PC-3 (cell line): ENCODE measurements at regions not wholly inside any gene's neighbourhood (a gene's known extent, or its start where the extent isn't known, plus 50 kb on each side); places are given as distances from the start of the nearest gene placed in this dataset.

Experiments
- ATAC-seq: fragments of 200-7000 bp; cut with Tn5 transposase; 2 replicates; pipeline ENCODE4 v1.9.1; 2020; ENCODE audit warnings: mild to moderate bottlenecking, moderate library complexity
- BruUV-seq: library from RNA; stranded (reverse); fragments of 400-500 nt; replicated peaks from 2 replicates; lab custom pipeline; 2021; lab: Mats Ljungman, UMichigan
- CTCF ChIA-PET: fragments of 300-600 bp; sonication (Branson Sonifier 250); formaldehyde crosslinking; loops from one replicate; lab custom pipeline; 2022; ENCODE audit warnings: antibody characterized with exemption; lab: Charles Lee
- POLR2A ChIA-PET: fragments of 300-600 bp; sonication (Branson Sonifier 250); formaldehyde crosslinking; loops from one replicate; lab custom pipeline; 2022; ENCODE audit warnings: antibody characterized with exemption; ENCODE audit not compliant: unreplicated experiment; lab: Charles Lee
- DNase-seq: peaks from one replicate; pipeline ENCODE4 v3.0.0-alpha.2; 2015
- H2AFZ ChIP-seq: fragments of 300-600 bp; sonication (generic); 2 replicates; pipeline ENCODE4 v1.6.0; 2016; ENCODE audit warnings: antibody characterized with exemption, low read length
- H3F3A ChIP-seq: fragments of 300-600 bp; sonication (generic); one replicate; pipeline ENCODE4 v1.6.0; 2017; ENCODE audit warnings: antibody characterized with exemption, low read length, control low read depth, mild to moderate bottlenecking; ENCODE audit not compliant: unreplicated experiment
- H3K27ac ChIP-seq: fragments of 300-600 bp; sonication (generic); 2 replicates; pipeline ENCODE4 v1.5.1; 2016; ENCODE audit warnings: mild to moderate bottlenecking, low read length
- H3K27me3 ChIP-seq: fragments of 300-600 bp; sonication (generic); 2 replicates; pipeline ENCODE4 v1.6.1; 2016; ENCODE audit warnings: low read length, mixed read lengths
- H3K36me3 ChIP-seq: fragments of 300-600 bp; sonication (generic); 2 replicates; pipeline ENCODE4 v1.6.1; 2016; ENCODE audit warnings: low read depth, mixed run types, low read length, mixed read lengths
- H3K4me1 ChIP-seq: fragments of 300-600 bp; sonication (generic); 2 replicates; pipeline ENCODE4 v1.5.1; 2016; ENCODE audit warnings: low read length; ENCODE audit not compliant: insufficient read depth
- H3K4me2 ChIP-seq: fragments of 300-600 bp; sonication (generic); 2 replicates; pipeline ENCODE4 v1.6.0; 2016; ENCODE audit warnings: low read length
- H3K4me3 ChIP-seq: fragments of 300-600 bp; sonication (generic); 2 replicates; pipeline ENCODE4 v1.5.1; 2016; ENCODE audit warnings: mild to moderate bottlenecking, low read length, mixed read lengths
- H3K79me2 ChIP-seq: fragments of 300-600 bp; sonication (generic); 2 replicates; pipeline ENCODE4 v1.6.1; 2017; ENCODE audit warnings: low read length, mixed read lengths
- H3K9ac ChIP-seq: fragments of 300-600 bp; sonication (generic); 2 replicates; pipeline ENCODE4 v1.6.0; 2016; ENCODE audit warnings: mild to moderate bottlenecking, low read length
- H3K9me2 ChIP-seq: fragments of 300-600 bp; sonication (generic); replicated peaks from 2 replicates; pipeline ENCODE4 v1.6.1; 2016; ENCODE audit warnings: mixed run types, low read length, mixed read lengths
- H3K9me3 ChIP-seq: fragments of 300-600 bp; sonication (generic); 2 replicates; pipeline ENCODE4 v1.6.1; 2016; ENCODE audit warnings: low read length, mixed read lengths
- H4K20me1 ChIP-seq: fragments of 300-600 bp; sonication (generic); 2 replicates; pipeline ENCODE4 v1.6.1; 2016; ENCODE audit warnings: low read length, mixed read lengths
- CTCF ChIP-seq: fragments of 300-600 bp; sonication (generic); conservative IDR thresholded peaks from 2 replicates; pipeline ENCODE4 v1.5.1; 2017; ENCODE audit warnings: antibody characterized with exemption, low read depth, mild to moderate bottlenecking, low read length
- EZH2 ChIP-seq: fragments of 300-600 bp; sonication (generic); IDR thresholded peaks from one replicate; pipeline ENCODE4 v1.6.1; 2017; ENCODE audit warnings: antibody characterized with exemption, mild to moderate bottlenecking, low read length; ENCODE audit not compliant: unreplicated experiment
- EZH2phosphoT487 ChIP-seq: fragments of 300-600 bp; sonication (generic); IDR thresholded peaks from 2 replicates; pipeline ENCODE4 v1.6.1; 2018; ENCODE audit warnings: mild to moderate bottlenecking, antibody characterized with exemption, low read length, borderline replicate concordance
- intact Hi-C: fragments of 100-400 bp; cut with micrococcal nuclease; formaldehyde crosslinking; loops from 2 replicates; pipeline ENCODE4 v1.9.0; 2023

GRCh38 chr7:123051916-123052315 lies 56.4 kb upstream of the TAS2R16 start:
- H4K20me1 ChIP-seq, result no peaks in the 10 kb centered on the region
- TF ChIP-seq CTCF (no peak), EZH2phosphoT487 (no peak), EZH2 (no peak)
- BruUV-seq, result no TSS peak
- H3F3A ChIP-seq, result no peaks in the 10 kb centered on the region
- no peak overlapping the region for H3K4me2 ChIP-seq
- intact Hi-C loops, result no loop called here
- H3K27ac ChIP-seq, result no peak overlapping the region
- H3K4me1 ChIP-seq, result no peaks in the 10 kb centered on the region
- no peaks in the 10 kb centered on the region for H3K9me2 ChIP-seq
- H3K9me3 ChIP-seq, result no peaks in the 10 kb centered on the region
- ATAC-seq, result no peak
- H3K79me2 ChIP-seq, result no peaks in the 10 kb centered on the region
- H3K4me3 ChIP-seq, result no peak overlapping the region
- no peak overlapping the region for H2AFZ ChIP-seq
- ChIA-PET CTCF (no interaction called here), POLR2A (no interaction called here)
- H3K9ac ChIP-seq, result no peak overlapping the region
- DNase-seq, result no peak
- no peaks in the 10 kb centered on the region for H3K36me3 ChIP-seq
- no peaks in the 10 kb centered on the region for H3K27me3 ChIP-seq

GRCh38 chr7:123047955-123048354 lies 52.5 kb upstream of the TAS2R16 start:
- CTCF ChIA-PET, result no interaction called here
- intact Hi-C loops, result no loop called here
- ATAC-seq, result no peak

More at GRCh38 chr7:123047955-123048354, 52.5 kb upstream of the TAS2R16 start:
- H3K27ac ChIP-seq, result no peak overlapping the region
- H3K4me3 ChIP-seq, result no peak overlapping the region
- DNase-seq, result no peak
- POLR2A ChIA-PET, result no interaction called here
- H3F3A ChIP-seq, result no peaks in the 10 kb centered on the region
- no peak overlapping the region for H2AFZ ChIP-seq
- no peaks in the 10 kb centered on the region for H3K9me3 ChIP-seq
- H3K9ac ChIP-seq, result no peak overlapping the region
- no peaks in the 10 kb centered on the region for H3K79me2 ChIP-seq
- H3K9me2 ChIP-seq, result no peaks in the 10 kb centered on the region
- H3K36me3 ChIP-seq, result no peaks in the 10 kb centered on the region
- H3K4me2 ChIP-seq, result no peak overlapping the region
- H3K4me1 ChIP-seq, result no peaks in the 10 kb centered on the region
- TF ChIP-seq EZH2phosphoT487 (no peak), CTCF (no peak), EZH2 (no peak)
- BruUV-seq, result no TSS peak
- no peaks in the 10 kb centered on the region for H3K27me3 ChIP-seq
- no peaks in the 10 kb centered on the region for H4K20me1 ChIP-seq
